CD4-positive, alpha-beta T cell (primary cell): ENCODE measurements at regions not wholly inside any gene's neighbourhood (a gene's known extent, or its start where the extent isn't known, plus 50 kb on each side); places are given as distances from the start of the nearest gene placed in this dataset.

Experiments used
- ATAC-seq: fragments of 200-7000 bp; cut with Tn5 transposase; one replicate; pipeline ENCODE4 v1.10.0; 2022; ENCODE audit warnings: mild to moderate bottlenecking; ENCODE audit not compliant: poor library complexity
- CTCF ChIA-PET: fragments of 350-600 bp; sonication (Branson Sonifier 250); formaldehyde crosslinking; loops from one replicate; lab custom pipeline; 2021; ENCODE audit warnings: antibody characterized with exemption, inconsistent platforms; lab: Charles Lee
- POLR2A ChIA-PET: fragments of 350-600 bp; sonication (Branson Sonifier 250); formaldehyde crosslinking; loops from one replicate; lab custom pipeline; 2021; ENCODE audit warnings: antibody characterized with exemption, inconsistent platforms; lab: Charles Lee
- DNase-seq, 14 experiments: peaks; one replicate each; pipeline ENCODE4 v3.0.0-alpha.2; 2013 to 2020; ENCODE audit warnings: mixed read lengths in 2 of 14
- H3K27ac ChIP-seq, 2 donors: one replicate each; pipeline versions ENCODE4 v1.5.1 to v1.7.0; 2013; ENCODE audit warnings: low read length in 2 of 2, low read depth in 1 of 2, mild to moderate bottlenecking in 1 of 2
- H3K27me3 ChIP-seq, 2 experiments: 1 replicate in 1 of 2; 2 replicates in 1 of 2; pipeline versions ENCODE4 v1.6.1 to v1.7.0; 2013; ENCODE audit warnings: low read length in 2 of 2, control low read depth in 1 of 2, mild to moderate bottlenecking in 1 of 2, moderate library complexity in 1 of 2; ENCODE audit not compliant: insufficient read depth in 2 of 2, control insufficient read depth in 1 of 2
- H3K36me3 ChIP-seq: one replicate; pipeline ENCODE4 v1.6.1; 2013; ENCODE audit warnings: low read length, control low read depth; ENCODE audit not compliant: insufficient read depth
- H3K4me1 ChIP-seq: one replicate; pipeline ENCODE4 v1.6.1; 2013; ENCODE audit warnings: low read length, control low read depth; ENCODE audit not compliant: insufficient read depth
- H3K4me3 ChIP-seq: one replicate; pipeline ENCODE4 v1.5.1; 2013; ENCODE audit warnings: mild to moderate bottlenecking, low read length, moderate library complexity
- H3K9me3 ChIP-seq, 2 experiments: 1 replicate in 1 of 2; 2 replicates in 1 of 2; pipeline versions ENCODE4 v1.6.1 to v1.7.0; 2013; ENCODE audit warnings: low read length in 2 of 2, mild to moderate bottlenecking in 2 of 2, control low read depth in 1 of 2, moderate library complexity in 1 of 2; ENCODE audit not compliant: control insufficient read depth in 1 of 2, insufficient read depth in 1 of 2
- H3K27ac Mint-ChIP-seq: one replicate; pipeline ENCODE4 v1.8.0; 2020; ENCODE audit warnings: mixed read lengths
- H3K27me3 Mint-ChIP-seq: one replicate; pipeline ENCODE4 v1.8.0; 2021; ENCODE audit warnings: mixed read lengths
- H3K36me3 Mint-ChIP-seq: one replicate; pipeline ENCODE4 v1.8.0; 2021; ENCODE audit warnings: low read depth, mixed read lengths
- H3K4me1 Mint-ChIP-seq: one replicate; pipeline ENCODE4 v1.8.0; 2021; ENCODE audit warnings: low read depth, mixed read lengths
- H3K4me3 Mint-ChIP-seq: one replicate; pipeline ENCODE4 v1.8.0; 2020; ENCODE audit warnings: mild to moderate bottlenecking, mixed read lengths
- H3K9me3 Mint-ChIP-seq: one replicate; pipeline ENCODE4 v1.8.0; 2020; ENCODE audit warnings: mixed read lengths
- intact Hi-C, 2 experiments: fragments of 100-400 bp; cut with DNase I in 1 of 2; cut with micrococcal nuclease in 1 of 2; formaldehyde crosslinking; loops; one replicate each; pipeline versions ENCODE4 v1.15.1 to v1.9.0; 2023 to 2025; cut with DNase I, micrococcal nuclease
- TF ChIP-seq, protein P1 (sequence below): fragments of 200-600 bp; IDR thresholded peaks from one replicate; pipeline ENCODE4 v1.8.0; 2022; ENCODE audit warnings: antibody characterized with exemption, mild to moderate bottlenecking

DNA sequence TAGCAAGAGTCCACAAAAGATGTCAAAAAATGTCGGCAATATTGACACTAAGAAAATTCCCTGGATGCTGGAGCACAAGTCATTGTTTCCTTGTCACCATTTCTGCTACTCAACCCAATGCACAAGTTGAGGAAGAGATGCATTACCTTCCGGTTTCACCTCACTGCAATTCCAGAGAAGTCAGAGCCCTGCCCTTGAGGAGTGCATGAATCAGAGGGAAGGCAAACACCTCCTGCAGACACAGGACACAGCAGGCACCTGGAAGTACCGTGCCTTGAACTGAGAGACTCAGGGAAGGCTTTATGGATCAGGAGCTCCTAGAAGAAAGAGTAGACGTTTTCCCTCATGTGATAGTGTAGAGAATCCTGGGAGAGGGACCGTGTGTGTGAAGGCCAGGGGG, 62.7 kb upstream of the ARL4C start:
- intact Hi-C loops = no loop called here
- H3K4me1 ChIP-seq = no peaks in the 10 kb centered on the region
- no peaks in the 10 kb centered on the region for H3K36me3 Mint-ChIP-seq
- ChIA-PET CTCF (no interaction called here), POLR2A (no interaction called here)
- H3K9me3 ChIP-seq = peaks cover 0 to 11% of the 10 kb centered on the region in 2 experiments
- ATAC-seq (no peak), DNase-seq (no peak)
- H3K4me1 Mint-ChIP-seq = no peaks in the 10 kb centered on the region
- peaks cover 6% of the 10 kb centered on the region for H3K9me3 Mint-ChIP-seq
- H3K4me3 ChIP-seq = no peak overlapping the region
- no peaks in the 10 kb centered on the region for H3K36me3 ChIP-seq
- peaks cover 0 to 2% of the 10 kb centered on the region in 2 experiments for H3K27me3 ChIP-seq
- TF ChIP-seq, protein P1, sequence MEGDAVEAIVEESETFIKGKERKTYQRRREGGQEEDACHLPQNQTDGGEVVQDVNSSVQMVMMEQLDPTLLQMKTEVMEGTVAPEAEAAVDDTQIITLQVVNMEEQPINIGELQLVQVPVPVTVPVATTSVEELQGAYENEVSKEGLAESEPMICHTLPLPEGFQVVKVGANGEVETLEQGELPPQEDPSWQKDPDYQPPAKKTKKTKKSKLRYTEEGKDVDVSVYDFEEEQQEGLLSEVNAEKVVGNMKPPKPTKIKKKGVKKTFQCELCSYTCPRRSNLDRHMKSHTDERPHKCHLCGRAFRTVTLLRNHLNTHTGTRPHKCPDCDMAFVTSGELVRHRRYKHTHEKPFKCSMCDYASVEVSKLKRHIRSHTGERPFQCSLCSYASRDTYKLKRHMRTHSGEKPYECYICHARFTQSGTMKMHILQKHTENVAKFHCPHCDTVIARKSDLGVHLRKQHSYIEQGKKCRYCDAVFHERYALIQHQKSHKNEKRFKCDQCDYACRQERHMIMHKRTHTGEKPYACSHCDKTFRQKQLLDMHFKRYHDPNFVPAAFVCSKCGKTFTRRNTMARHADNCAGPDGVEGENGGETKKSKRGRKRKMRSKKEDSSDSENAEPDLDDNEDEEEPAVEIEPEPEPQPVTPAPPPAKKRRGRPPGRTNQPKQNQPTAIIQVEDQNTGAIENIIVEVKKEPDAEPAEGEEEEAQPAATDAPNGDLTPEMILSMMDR = no peak
- no peak overlapping the region for H3K4me3 Mint-ChIP-seq
- no peak overlapping the region for H3K27ac ChIP-seq
- peaks cover 27% of the 10 kb centered on the region for H3K27me3 Mint-ChIP-seq
- H3K27ac Mint-ChIP-seq = no peak overlapping the region

- Histone ChIP-seq H3K4me1 (no peaks in the 10 kb centered on the region), H3K4me3 (no peak overlapping the region), H3K27ac (no peak overlapping the region), H3K36me3 (no peaks in the 10 kb centered on the region), H3K9me3 (peaks cover 0 to 11% of the 10 kb centered on the region in 2 experiments), H3K27me3 (peaks cover 0 to 2% of the 10 kb centered on the region in 2 experiments)
- intact Hi-C loops = no loop called here
- Mint-ChIP-seq H3K9me3 (peaks cover 6% of the 10 kb centered on the region), H3K4me1 (no peaks in the 10 kb centered on the region), H3K27ac (no peak overlapping the region), H3K27me3 (peaks cover 29% of the 10 kb centered on the region), H3K36me3 (no peaks in the 10 kb centered on the region), H3K4me3 (no peak overlapping the region)
- CTCF ChIA-PET = no interaction called here
- DNase-seq (no peak), ATAC-seq (no peak)
- POLR2A ChIA-PET = no interaction called here
- TF ChIP-seq, protein P1 = no peak
Observed at GRCh38 chr2:234558642-234559041, 61.8 kb upstream of the ARL4C start.

GRCh38 chr2:234556848-234557573, 60.1 kb upstream of the ARL4C start:
- DNase-seq (no peak), ATAC-seq (no peak)
- Mint-ChIP-seq H3K4me3 (no peak overlapping the region), H3K9me3 (peaks cover 6% of the 10 kb centered on the region), H3K4me1 (no peaks in the 10 kb centered on the region), H3K27me3 (peaks cover 29% of the 10 kb centered on the region), H3K27ac (no peak overlapping the region), H3K36me3 (no peaks in the 10 kb centered on the region)
- POLR2A ChIA-PET = no interaction called here
- Histone ChIP-seq H3K27me3 (peaks cover 0 to 2% of the 10 kb centered on the region in 2 experiments), H3K27ac (no peak overlapping the region), H3K36me3 (no peaks in the 10 kb centered on the region), H3K9me3 (peaks cover 0 to 11% of the 10 kb centered on the region in 2 experiments), H3K4me1 (no peaks in the 10 kb centered on the region), H3K4me3 (no peak overlapping the region)
- CTCF ChIA-PET = no interaction called here
- intact Hi-C loops = no loop called here
- TF ChIP-seq, protein P1 = no peak
